ENCODE measurements at regions not wholly inside any gene's neighbourhood (a gene's known extent, or its start where the extent isn't known, plus 50 kb on each side); places are given as distances from the start of the nearest gene placed in this dataset.
"Not testable (repeated sequence)": the region's sequence is repeated elsewhere in the genome, so short reads cannot be mapped to it uniquely, and the experiment has no call there.

- DNase-seq: no peak
Observed at GRCh38 chr10:63795094-63795860, 274.1 kb downstream of the REEP3 start.

- no peak for DNase-seq
Observed at GRCh38 chr10:63798599-63799498, 277.6 kb downstream of the REEP3 start.

GRCh38 chr10:63799521-63800300 is 278.5 kb downstream of the REEP3 start:
- no peak for DNase-seq

- no peak for DNase-seq
Observed at GRCh38 chr10:63801166-63801565, 280.0 kb downstream of the REEP3 start.

GRCh38 chr10:63806330-63806729 is 285.1 kb downstream of the REEP3 start:
- DNase-seq: no peak

GRCh38 chr10:63812501-63812900 is 291.3 kb downstream of the REEP3 start:
- no peak for DNase-seq

GRCh38 chr10:63819753-63820329 is 298.6 kb downstream of the REEP3 start:
- no peak for DNase-seq

GRCh38 chr10:63822496-63822895 is 301.3 kb downstream of the REEP3 start:
- DNase-seq: no peak

GRCh38 chr10:63825111-63825510 is 303.9 kb downstream of the REEP3 start:
- no peak for DNase-seq

GRCh38 chr10:63825766-63826165 is 304.6 kb downstream of the REEP3 start:
- DNase-seq: no peak

- DNase-seq: not testable (repeated sequence)
Observed at GRCh38 chr10:63827018-63827417, 305.8 kb downstream of the REEP3 start.

- no peak for DNase-seq
Observed at GRCh38 chr10:63829020-63829419, 307.8 kb downstream of the REEP3 start.

- no peak for DNase-seq
Observed at GRCh38 chr10:63829573-63830149, 308.5 kb downstream of the REEP3 start.

GRCh38 chr10:63832686-63833085 is 311.5 kb downstream of the REEP3 start:
- no peak for DNase-seq

- DNase-seq: no peak
Observed at GRCh38 chr10:63833411-63834060, 312.3 kb downstream of the REEP3 start.

- no peak for DNase-seq
Observed at GRCh38 chr10:63836666-63837442, 315.7 kb downstream of the REEP3 start.

GRCh38 chr10:63841761-63842160 is 320.6 kb downstream of the REEP3 start:
- DNase-seq: no peak

- no peak for DNase-seq
Observed at GRCh38 chr10:63843107-63843506, 321.9 kb downstream of the REEP3 start.

GRCh38 chr10:63848871-63849270 is 327.7 kb downstream of the REEP3 start:
- DNase-seq: not testable (repeated sequence)

- DNase-seq: no peak
Observed at GRCh38 chr10:63862860-63863259, 341.7 kb downstream of the REEP3 start.

GRCh38 chr10:63865210-63865609 is 344.0 kb downstream of the REEP3 start:
- DNase-seq: no peak
